Ovary (tissue), 7 donors: ENCODE measurements at regions not wholly inside any gene's neighbourhood (a gene's known extent, or its start where the extent isn't known, plus 50 kb on each side); places are given as distances from the start of the nearest gene placed in this dataset.

Experiments
- DNase-seq, 5 donors: peaks; one replicate each; pipeline ENCODE4 v3.0.0-alpha.2; 2019 to 2020
- H3K27ac ChIP-seq, 2 donors: fragments of 200-600 bp; one replicate each; pipeline versions ENCODE4 v1.5.1 to v1.8.0; 2019 to 2022
- H3K27me3 ChIP-seq: fragments of 200-600 bp; one replicate; pipeline ENCODE4 v1.8.0; 2022
- H3K36me3 ChIP-seq: fragments of 200-600 bp; sonication (generic); one replicate; pipeline ENCODE4 v1.5.1; 2019
- H3K4me1 ChIP-seq: one replicate; pipeline ENCODE4 v1.8.1; 2013; ENCODE audit warnings: mild to moderate bottlenecking, moderate library complexity; ENCODE audit not compliant: insufficient read depth
- H3K4me3 ChIP-seq: fragments of 200-600 bp; sonication (generic); one replicate; pipeline ENCODE4 v1.5.1; 2017
- H3K9me3 ChIP-seq, 2 donors: fragments of 200-600 bp in 1 of 2; sonication (generic) in 1 of 2; one replicate each; pipeline versions ENCODE4 v1.5.1 to v1.8.1; 2013 to 2019; ENCODE audit warnings: mild to moderate bottlenecking in 1 of 2, moderate library complexity in 1 of 2
- EP300 ChIP-seq: sonication (generic); formaldehyde crosslinking; IDR thresholded peaks from one replicate; pipeline ENCODE4 v1.6.1; 2017; ENCODE audit warnings: antibody characterized with exemption
- POLR2A ChIP-seq: fragments of 450-650 bp; IDR thresholded peaks from one replicate; pipeline ENCODE4 v1.6.1; 2017; ENCODE audit warnings: antibody characterized with exemption, mild to moderate bottlenecking, moderate library complexity
- whole genome bisulfite sequencing, 3 donors: extraction: QIAGEN DNeasy Blood & Tissue Kit in 1 of 3; methylation state at CpG; one replicate each; pipeline versions ENCODE4 v1.1.5 to v1.1.7; 2013 to 2017; 5-methylcytosine and 5-hydroxymethylcytosine counted together
- intact Hi-C, 4 donors: fragments of 100-400 bp; cut with DNase I; formaldehyde crosslinking; loops; one replicate each; pipeline versions ENCODE4 v1.11.0 to v1.15.1; 2022 to 2023
- TF ChIP-seq, protein P1 (sequence below), 3 donors: fragments of 450-650 bp in 2 of 3; fragments of 200-600 bp in 1 of 3; IDR thresholded peaks; one replicate each; pipeline versions ENCODE4 v1.5.1 to v1.8.0; 2016 to 2022; ENCODE audit warnings: antibody characterized with exemption in 3 of 3, mild to moderate bottlenecking in 1 of 3
- donor health status: DM: no; HTN: no; CAD: no; lungs with moderate emphysema.
- donor health status: DM: no; HTN: no; CAD: no.
- donor health status: Bipolar disorder and iron deficiency.
- donor health status: DM: no; HTN: no; CAD: no.
- donor health status: DM: yes; HTN: yes; CAD: no.

DNA sequence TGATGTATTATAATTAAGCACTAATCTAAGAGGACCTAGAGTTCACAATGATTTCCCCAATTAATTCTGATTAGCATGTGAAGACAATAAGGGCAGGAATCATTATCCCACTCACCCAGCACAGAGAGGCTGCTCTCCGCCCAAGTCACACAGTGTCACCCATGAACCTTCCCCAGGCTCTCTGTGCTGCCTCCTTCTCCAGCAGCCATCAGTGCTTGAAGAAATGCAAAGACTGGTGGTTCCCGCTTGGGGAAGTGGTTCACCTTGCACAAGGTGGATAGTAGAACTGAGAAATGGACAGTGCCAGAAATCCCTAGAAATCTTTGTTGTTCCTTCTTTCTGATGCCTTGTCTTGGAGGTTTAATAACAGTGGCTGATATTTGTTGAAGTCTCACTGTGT is 401.3 kb downstream of the QKI start:
- H3K36me3 ChIP-seq, result no peaks in the 10 kb centered on the region
- intact Hi-C loops, result no loop called here
- H3K9me3 ChIP-seq, result no peaks in the 10 kb centered on the region
- H3K4me1 ChIP-seq, result no peaks in the 10 kb centered on the region
- no peaks in the 10 kb centered on the region for H3K27me3 ChIP-seq
- WGBS, 3 donors, result 89 to 98% (median 97%) methylated on average over 2 of the region's 2 CpGs
- H3K4me3 ChIP-seq, result no peak overlapping the region
- no peak for TF ChIP-seq POLR2A
- TF ChIP-seq, protein P1, sequence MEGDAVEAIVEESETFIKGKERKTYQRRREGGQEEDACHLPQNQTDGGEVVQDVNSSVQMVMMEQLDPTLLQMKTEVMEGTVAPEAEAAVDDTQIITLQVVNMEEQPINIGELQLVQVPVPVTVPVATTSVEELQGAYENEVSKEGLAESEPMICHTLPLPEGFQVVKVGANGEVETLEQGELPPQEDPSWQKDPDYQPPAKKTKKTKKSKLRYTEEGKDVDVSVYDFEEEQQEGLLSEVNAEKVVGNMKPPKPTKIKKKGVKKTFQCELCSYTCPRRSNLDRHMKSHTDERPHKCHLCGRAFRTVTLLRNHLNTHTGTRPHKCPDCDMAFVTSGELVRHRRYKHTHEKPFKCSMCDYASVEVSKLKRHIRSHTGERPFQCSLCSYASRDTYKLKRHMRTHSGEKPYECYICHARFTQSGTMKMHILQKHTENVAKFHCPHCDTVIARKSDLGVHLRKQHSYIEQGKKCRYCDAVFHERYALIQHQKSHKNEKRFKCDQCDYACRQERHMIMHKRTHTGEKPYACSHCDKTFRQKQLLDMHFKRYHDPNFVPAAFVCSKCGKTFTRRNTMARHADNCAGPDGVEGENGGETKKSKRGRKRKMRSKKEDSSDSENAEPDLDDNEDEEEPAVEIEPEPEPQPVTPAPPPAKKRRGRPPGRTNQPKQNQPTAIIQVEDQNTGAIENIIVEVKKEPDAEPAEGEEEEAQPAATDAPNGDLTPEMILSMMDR (IDR thresholded peaks at IDR 0.05), result no peak
- no peak for TF ChIP-seq EP300
- DNase-seq, result no peak
- no peak overlapping the region for H3K27ac ChIP-seq

DNA sequence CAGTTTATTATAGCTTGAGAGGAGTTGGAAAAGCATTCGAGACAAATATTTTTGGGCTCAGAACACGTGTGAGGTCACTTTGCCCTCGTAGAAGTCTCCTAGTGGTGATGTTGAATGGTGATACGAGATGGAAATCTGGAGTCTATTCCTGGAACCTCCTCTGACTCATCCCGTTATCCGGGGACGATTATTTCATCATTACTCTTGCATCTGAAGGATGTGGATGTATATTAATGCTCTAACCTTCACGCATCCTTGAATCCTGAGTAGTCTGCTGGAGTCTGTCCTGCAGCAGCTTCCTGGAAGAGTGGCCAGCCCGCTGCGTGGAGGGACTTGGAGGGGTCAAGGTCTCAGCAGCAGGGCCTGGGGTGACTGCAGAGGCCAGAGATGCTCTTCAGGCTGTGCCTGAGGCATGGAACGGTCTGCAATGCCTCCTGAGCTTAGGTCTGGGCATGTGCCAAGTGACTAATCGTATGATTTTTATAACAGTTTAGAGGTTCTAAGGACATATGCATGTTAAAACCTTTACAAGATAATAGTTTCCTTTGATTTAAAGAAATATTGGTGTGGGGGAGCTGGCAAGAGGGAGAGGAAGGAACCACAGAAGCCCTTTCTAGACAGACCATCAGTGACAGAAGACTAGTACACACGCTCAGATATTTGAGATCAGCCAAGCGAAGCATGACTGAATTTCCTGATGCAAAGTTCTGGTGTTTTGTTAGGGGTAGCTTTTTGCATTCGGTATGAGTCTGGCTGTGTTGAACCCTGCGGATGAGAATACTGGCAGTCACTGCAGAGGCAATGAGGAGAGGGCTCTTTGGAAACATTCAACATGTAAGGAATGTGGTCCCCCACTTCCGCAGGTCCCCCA is 400.2 kb downstream of the QKI start:
- Histone ChIP-seq H3K36me3 (no peaks in the 10 kb centered on the region), H3K4me1 (no peaks in the 10 kb centered on the region), H3K9me3 (no peaks in the 10 kb centered on the region), H3K4me3 (no peak overlapping the region), H3K27me3 (no peaks in the 10 kb centered on the region), H3K27ac (no peak overlapping the region)
- no peak for DNase-seq
- WGBS, 3 donors, result 54 to 59% (median 57%) methylated on average over 17 of the region's 17 CpGs
- TF ChIP-seq, protein P1 (IDR thresholded peaks at IDR 0.05), result no peak
- TF ChIP-seq POLR2A (no peak), EP300 (no peak)
- intact Hi-C loops, result no loop called here

- intact Hi-C loops, result no loop called here
- no peaks in the 10 kb centered on the region for H3K36me3 ChIP-seq
- no peaks in the 10 kb centered on the region for H3K4me1 ChIP-seq
- TF ChIP-seq EP300, result no peak
- 77 to 86% (median 85%) methylated on average over 3 of the region's 3 CpGs for WGBS, 3 donors
- no peak overlapping the region for H3K4me3 ChIP-seq
- H3K27me3 ChIP-seq, result no peaks in the 10 kb centered on the region
- DNase-seq, result no peak
- H3K9me3 ChIP-seq, result no peaks in the 10 kb centered on the region
- no peak overlapping the region for H3K27ac ChIP-seq
Measured at GRCh38 chr6:163813979-163814493, 399.5 kb downstream of the QKI start.

DNA sequence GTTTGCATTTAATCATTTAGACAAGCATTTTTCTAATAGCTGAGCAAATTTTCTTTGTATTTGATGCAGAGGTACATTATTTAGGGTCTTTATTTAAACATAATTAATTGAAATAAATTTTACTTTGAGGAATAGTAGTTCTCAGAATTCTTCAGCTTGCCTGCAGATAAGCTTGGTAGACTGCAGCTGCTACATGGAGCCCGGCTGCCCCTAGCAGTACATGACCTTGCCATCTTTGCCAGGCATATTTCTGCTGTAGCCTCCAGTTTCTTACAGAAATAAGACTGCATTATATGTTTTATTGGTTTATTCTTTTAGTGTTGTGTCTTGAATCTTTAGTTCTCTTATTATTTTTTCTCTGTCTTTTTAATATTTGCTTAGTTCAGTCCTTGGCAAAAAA is 396.8 kb downstream of the QKI start:
- WGBS, 3 donors, result 9 to 26% (median 12%) methylated on average over 1 of the region's 1 CpG
- Histone ChIP-seq H3K4me3 (no peak overlapping the region), H3K9me3 (no peaks in the 10 kb centered on the region), H3K36me3 (no peaks in the 10 kb centered on the region), H3K4me1 (no peaks in the 10 kb centered on the region), H3K27me3 (no peaks in the 10 kb centered on the region), H3K27ac (no peak overlapping the region)
- DNase-seq, result no peak
- TF ChIP-seq, protein P1 (IDR thresholded peaks at IDR 0.05), result no peak
- TF ChIP-seq EP300, result no peak
- intact Hi-C loops, result no loop called here

DNA sequence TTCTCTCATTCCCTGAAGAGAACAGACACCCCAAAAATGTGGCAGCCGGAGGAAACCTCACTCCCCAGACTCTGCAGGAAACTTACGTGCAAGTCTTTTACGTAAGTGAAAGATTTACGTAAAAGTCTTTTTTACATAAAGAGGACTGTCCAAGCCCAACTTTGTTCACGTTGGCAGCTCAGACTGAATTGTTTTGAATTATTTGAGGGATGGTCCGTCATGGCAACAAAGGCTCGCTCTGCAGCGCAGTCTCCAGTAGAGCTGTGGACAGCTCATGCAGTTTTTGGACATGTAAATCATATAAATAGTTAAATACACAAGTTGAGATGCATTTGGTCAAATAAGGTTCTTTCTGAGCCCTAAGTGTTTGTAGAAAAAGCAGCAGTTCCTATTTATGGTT is 394.8 kb downstream of the QKI start:
- 94 to 95% (median 94%) methylated on average over 8 of the region's 8 CpGs for WGBS, 3 donors
- TF ChIP-seq EP300, result no peak
- TF ChIP-seq, protein P1 (IDR thresholded peaks at IDR 0.05), result no peak
- Histone ChIP-seq H3K4me1 (no peaks in the 10 kb centered on the region), H3K27ac (no peak overlapping the region), H3K9me3 (no peaks in the 10 kb centered on the region), H3K36me3 (no peaks in the 10 kb centered on the region), H3K4me3 (no peak overlapping the region), H3K27me3 (no peaks in the 10 kb centered on the region)
- intact Hi-C loops, result no loop called here
- no peak for DNase-seq
